Activated CD4-positive, alpha-beta T cell treated with anti-CD3 and anti-CD28 coated beads for 36 hours (primary cell): ENCODE measurements at regions not wholly inside any gene's neighbourhood (a gene's known extent, or its start where the extent isn't known, plus 50 kb on each side); places are given as distances from the start of the nearest gene placed in this dataset.
"Not testable (repeated sequence)": the region's sequence is repeated elsewhere in the genome, so short reads cannot be mapped to it uniquely, and the experiment has no call there.

ENCODE experiments used
- ATAC-seq: fragments of 200-7000 bp; cut with Tn5 transposase; one replicate; pipeline ENCODE4 v1.10.0; 2021; ENCODE audit warnings: mild to moderate bottlenecking, moderate library complexity
- CTCF ChIA-PET: fragments of 350-600 bp; sonication (Branson Sonifier 250); formaldehyde crosslinking; loops from one replicate; lab custom pipeline; 2021; ENCODE audit warnings: antibody characterized with exemption; lab: Charles Lee
- POLR2A ChIA-PET: fragments of 350-600 bp; sonication (Branson Sonifier 250); formaldehyde crosslinking; loops from one replicate; lab custom pipeline; 2021; ENCODE audit warnings: antibody characterized with exemption, inconsistent platforms; lab: Charles Lee
- DNase-seq: peaks from one replicate; pipeline ENCODE4 v3.0.0-alpha.2; 2020
- H3K27ac Mint-ChIP-seq: one replicate; pipeline ENCODE4 v1.8.0; 2021; ENCODE audit warnings: mixed read lengths
- H3K27me3 Mint-ChIP-seq: one replicate; pipeline ENCODE4 v1.8.0; 2021; ENCODE audit warnings: mixed read lengths
- H3K36me3 Mint-ChIP-seq: one replicate; pipeline ENCODE4 v1.8.0; 2021; ENCODE audit warnings: low read depth, mixed read lengths
- H3K4me1 Mint-ChIP-seq: one replicate; pipeline ENCODE4 v1.8.0; 2021; ENCODE audit warnings: mixed read lengths
- H3K4me3 Mint-ChIP-seq: one replicate; pipeline ENCODE4 v1.8.0; 2021; ENCODE audit warnings: mild to moderate bottlenecking, moderate library complexity, mixed read lengths
- H3K9me3 Mint-ChIP-seq: one replicate; pipeline ENCODE4 v1.8.0; 2021; ENCODE audit warnings: low read depth, mixed read lengths
- intact Hi-C, 2 experiments: fragments of 100-400 bp; cut with DNase I in 1 of 2; cut with micrococcal nuclease in 1 of 2; formaldehyde crosslinking; loops; one replicate each; pipeline versions ENCODE4 v1.14.2 to v1.15.1; 2022 to 2024; cut with DNase I, micrococcal nuclease

GRCh38 chr2:87325911-87326294, 304.3 kb upstream of the PLGLB1 start:
- CTCF ChIA-PET, H3K9me3 Mint-ChIP-seq, ATAC-seq, DNase-seq, intact Hi-C loops, H3K4me3 Mint-ChIP-seq, H3K27me3 Mint-ChIP-seq, H3K36me3 Mint-ChIP-seq, POLR2A ChIA-PET: not testable (repeated sequence)
- Mint-ChIP-seq H3K4me1 (peaks cover 28% of the 10 kb centered on the region), H3K27ac (peak overlapping the region; percentile 83)

- H3K36me3 Mint-ChIP-seq, DNase-seq, H3K27me3 Mint-ChIP-seq, POLR2A ChIA-PET, CTCF ChIA-PET, H3K9me3 Mint-ChIP-seq, intact Hi-C loops, H3K27ac Mint-ChIP-seq, ATAC-seq, H3K4me3 Mint-ChIP-seq: not testable (repeated sequence)
- peaks cover 28% of the 10 kb centered on the region for H3K4me1 Mint-ChIP-seq
Measured at GRCh38 chr2:87326754-87327153, 305.1 kb upstream of the PLGLB1 start.

- DNase-seq, H3K27ac Mint-ChIP-seq, CTCF ChIA-PET, H3K9me3 Mint-ChIP-seq, H3K36me3 Mint-ChIP-seq, POLR2A ChIA-PET, H3K4me3 Mint-ChIP-seq, intact Hi-C loops, H3K27me3 Mint-ChIP-seq: not testable (repeated sequence)
- peaks cover 28% of the 10 kb centered on the region for H3K4me1 Mint-ChIP-seq
- ATAC-seq: peak; percentile 6
Measured at GRCh38 chr2:87327648-87328371, 306.2 kb upstream of the PLGLB1 start.

- H3K36me3 Mint-ChIP-seq, intact Hi-C loops, DNase-seq, POLR2A ChIA-PET, H3K4me3 Mint-ChIP-seq, H3K27me3 Mint-ChIP-seq, H3K27ac Mint-ChIP-seq, H3K9me3 Mint-ChIP-seq, ATAC-seq: not testable (repeated sequence)
- CTCF ChIA-PET: interaction anchor here (0.6 kb wide), 1 partner anchor 532 kb away, joined by 3 read pairs; no protein-coding TSS in a partner anchor
- H3K4me1 Mint-ChIP-seq: peaks cover 18% of the 10 kb centered on the region
Measured at GRCh38 chr2:87329529-87329928, 307.9 kb upstream of the PLGLB1 start.

GRCh38 chr2:87330486-87330885, 308.8 kb upstream of the PLGLB1 start:
- ATAC-seq: peak; percentile 75
- peaks cover 20% of the 10 kb centered on the region for H3K4me1 Mint-ChIP-seq
- intact Hi-C loops, DNase-seq, H3K27ac Mint-ChIP-seq, H3K36me3 Mint-ChIP-seq, H3K4me3 Mint-ChIP-seq, POLR2A ChIA-PET, CTCF ChIA-PET, H3K9me3 Mint-ChIP-seq, H3K27me3 Mint-ChIP-seq: not testable (repeated sequence)

GRCh38 chr2:87331940-87332583, 310.4 kb upstream of the PLGLB1 start:
- H3K4me3 Mint-ChIP-seq, intact Hi-C loops, POLR2A ChIA-PET, DNase-seq, H3K27me3 Mint-ChIP-seq, H3K36me3 Mint-ChIP-seq, H3K9me3 Mint-ChIP-seq, ATAC-seq, CTCF ChIA-PET, H3K27ac Mint-ChIP-seq: not testable (repeated sequence)
- peaks cover 18% of the 10 kb centered on the region for H3K4me1 Mint-ChIP-seq

GRCh38 chr2:87334888-87335287, 313.2 kb upstream of the PLGLB1 start:
- POLR2A ChIA-PET, H3K36me3 Mint-ChIP-seq, H3K27me3 Mint-ChIP-seq, H3K27ac Mint-ChIP-seq, H3K4me3 Mint-ChIP-seq, intact Hi-C loops, H3K9me3 Mint-ChIP-seq, CTCF ChIA-PET, DNase-seq: not testable (repeated sequence)
- H3K4me1 Mint-ChIP-seq: peaks cover 13% of the 10 kb centered on the region
- ATAC-seq: peak; percentile 73

GRCh38 chr2:87338998-87339397, 317.4 kb upstream of the PLGLB1 start:
- H3K27me3 Mint-ChIP-seq, POLR2A ChIA-PET, H3K4me1 Mint-ChIP-seq, H3K36me3 Mint-ChIP-seq, H3K9me3 Mint-ChIP-seq, ATAC-seq, CTCF ChIA-PET, H3K27ac Mint-ChIP-seq, H3K4me3 Mint-ChIP-seq, DNase-seq, intact Hi-C loops: not testable (repeated sequence)

GRCh38 chr2:87341601-87342014, 320.0 kb upstream of the PLGLB1 start:
- POLR2A ChIA-PET, H3K27me3 Mint-ChIP-seq, H3K36me3 Mint-ChIP-seq, H3K9me3 Mint-ChIP-seq, H3K4me1 Mint-ChIP-seq, H3K27ac Mint-ChIP-seq, ATAC-seq, H3K4me3 Mint-ChIP-seq, intact Hi-C loops, CTCF ChIA-PET: not testable (repeated sequence)
- DNase-seq: peak; percentile 78

GRCh38 chr2:87342175-87342574, 320.5 kb upstream of the PLGLB1 start:
- H3K4me1 Mint-ChIP-seq, H3K27me3 Mint-ChIP-seq, ATAC-seq, H3K27ac Mint-ChIP-seq, POLR2A ChIA-PET, H3K9me3 Mint-ChIP-seq, intact Hi-C loops, DNase-seq, H3K36me3 Mint-ChIP-seq, CTCF ChIA-PET, H3K4me3 Mint-ChIP-seq: not testable (repeated sequence)

GRCh38 chr2:87343347-87343746, 321.7 kb upstream of the PLGLB1 start:
- H3K4me1 Mint-ChIP-seq, POLR2A ChIA-PET, H3K9me3 Mint-ChIP-seq, CTCF ChIA-PET, ATAC-seq, H3K4me3 Mint-ChIP-seq, H3K27ac Mint-ChIP-seq, intact Hi-C loops, H3K27me3 Mint-ChIP-seq, DNase-seq, H3K36me3 Mint-ChIP-seq: not testable (repeated sequence)

GRCh38 chr2:87345283-87345682, 323.6 kb upstream of the PLGLB1 start:
- intact Hi-C loops, H3K36me3 Mint-ChIP-seq, H3K27me3 Mint-ChIP-seq, H3K27ac Mint-ChIP-seq, H3K4me3 Mint-ChIP-seq, CTCF ChIA-PET, H3K4me1 Mint-ChIP-seq, H3K9me3 Mint-ChIP-seq, ATAC-seq, DNase-seq, POLR2A ChIA-PET: not testable (repeated sequence)
